OCI-LY7 (cell line): ENCODE measurements at regions not wholly inside any gene's neighbourhood (a gene's known extent, or its start where the extent isn't known, plus 50 kb on each side); places are given as distances from the start of the nearest gene placed in this dataset.

Source experiments
- BruUV-seq: library from RNA; stranded (reverse); fragments of 400-500 nt; replicated peaks from 2 replicates; lab custom pipeline; 2021; lab: Mats Ljungman, UMichigan
- CTCF ChIA-PET: fragments of 300-600 bp; sonication (Branson Sonifier 250); formaldehyde crosslinking; loops from one replicate; lab custom pipeline; 2022; ENCODE audit warnings: antibody characterized with exemption; ENCODE audit not compliant: unreplicated experiment; lab: Charles Lee
- POLR2A ChIA-PET: fragments of 300-600 bp; sonication (Branson Sonifier 250); formaldehyde crosslinking; loops from one replicate; lab custom pipeline; 2022; ENCODE audit warnings: antibody characterized with exemption; lab: Charles Lee
- DNase-seq: peaks from one replicate; pipeline ENCODE4 v3.0.0-alpha.2; 2015; ENCODE audit warnings: low spot score
- H2AFZ ChIP-seq: fragments of 200-600 bp; sonication (generic), shearing (Covaris generic); 2 replicates; pipeline ENCODE4 v1.6.1; 2014; ENCODE audit warnings: mild to moderate bottlenecking, antibody characterized with exemption, low read length, moderate library complexity
- H3K27ac ChIP-seq: fragments of 200-600 bp; sonication (generic); 2 replicates; pipeline ENCODE4 v1.5.1; 2014; ENCODE audit warnings: mixed run types, low read depth, mild to moderate bottlenecking, moderate library complexity, low read length, inconsistent platforms; ENCODE audit not compliant: poor library complexity, severe bottlenecking
- H3K36me3 ChIP-seq: fragments of 200-600 bp; sonication (generic); 2 replicates; pipeline ENCODE4 v1.6.1; 2014; ENCODE audit warnings: mild to moderate bottlenecking, antibody characterized with exemption, low read length, moderate library complexity, mixed read lengths; ENCODE audit not compliant: insufficient read depth
- H3K4me1 ChIP-seq: fragments of 200-600 bp; sonication (generic); 2 replicates; pipeline ENCODE4 v1.5.1; 2014; ENCODE audit warnings: mild to moderate bottlenecking, low read length; ENCODE audit not compliant: insufficient read depth, poor library complexity, severe bottlenecking
- H3K4me2 ChIP-seq: fragments of 200-600 bp; sonication (generic); 2 replicates; pipeline ENCODE4 v1.6.1; 2014; ENCODE audit warnings: mild to moderate bottlenecking, low read length
- H3K4me3 ChIP-seq: fragments of 200-600 bp; sonication (generic); 2 replicates; pipeline ENCODE4 v1.5.1; 2014; ENCODE audit warnings: mild to moderate bottlenecking, low read depth, low read length; ENCODE audit not compliant: poor library complexity, severe bottlenecking
- H3K79me2 ChIP-seq: fragments of 200-600 bp; sonication (generic); 2 replicates; pipeline ENCODE4 v1.6.1; 2016; ENCODE audit warnings: low read depth, mild to moderate bottlenecking, low read length, moderate library complexity, mixed read lengths; ENCODE audit not compliant: insufficient read depth
- H3K9me2 ChIP-seq: fragments of 200-600 bp; sonication (generic); 2 replicates; pipeline ENCODE4 v1.6.1; 2016; ENCODE audit warnings: mild to moderate bottlenecking, low read length, mixed read lengths; ENCODE audit not compliant: insufficient read depth
- H3K9me3 ChIP-seq: fragments of 200-600 bp; sonication (generic); 2 replicates; pipeline ENCODE4 v1.6.1; 2014; ENCODE audit warnings: mild to moderate bottlenecking, mixed run types, low read length, mixed read lengths
- H4K20me1 ChIP-seq: fragments of 200-600 bp; sonication (generic); 2 replicates; pipeline ENCODE4 v1.6.1; 2014; ENCODE audit warnings: mild to moderate bottlenecking, antibody characterized with exemption, low read length, moderate library complexity, mixed read lengths; ENCODE audit not compliant: insufficient read depth
- EZH2phosphoT487 ChIP-seq: fragments of 200-600 bp; sonication (generic); IDR thresholded peaks from 2 replicates; pipeline ENCODE4 v1.6.1; 2018; ENCODE audit warnings: low read depth, borderline replicate concordance, mild to moderate bottlenecking, mixed run types, antibody characterized with exemption, low read length, moderate library complexity, mixed read lengths
- intact Hi-C: fragments of 100-400 bp; cut with micrococcal nuclease; formaldehyde crosslinking; loops from one replicate; pipeline ENCODE4 v1.10.0; 2022; ENCODE audit not compliant: unreplicated experiment
- TF ChIP-seq, protein P1 (sequence below): fragments of 200-600 bp; sonication (generic); conservative IDR thresholded peaks from 2 replicates; pipeline ENCODE4 v1.5.1; 2014; ENCODE audit warnings: mild to moderate bottlenecking, antibody characterized with exemption, low read length, moderate library complexity, mixed read lengths

DNA sequence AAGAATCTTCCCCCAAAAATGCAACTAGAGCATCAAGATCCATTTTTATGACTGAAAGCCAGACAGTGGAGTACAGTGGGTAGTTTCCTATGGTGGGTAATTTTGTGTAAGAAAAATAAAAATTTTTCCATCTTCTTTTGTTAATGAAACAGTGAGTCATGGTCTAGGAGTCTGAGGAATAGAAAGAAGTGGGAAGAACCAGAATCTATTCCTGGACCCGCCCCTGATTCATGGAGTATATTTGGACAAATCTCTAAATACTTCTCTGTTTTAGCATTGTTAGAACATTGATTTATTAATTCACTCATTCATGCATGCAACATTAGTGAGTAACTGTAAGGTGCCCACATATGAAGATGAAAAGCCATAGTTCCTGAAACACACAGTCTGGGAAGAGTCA lies 304.5 kb upstream of the GPR149 start:
- no peaks in the 10 kb centered on the region for H3K79me2 ChIP-seq
- H3K9me2 ChIP-seq, result no peaks in the 10 kb centered on the region
- no peak overlapping the region for H3K27ac ChIP-seq
- no peak overlapping the region for H3K4me2 ChIP-seq
- no peaks in the 10 kb centered on the region for H3K36me3 ChIP-seq
- no peaks in the 10 kb centered on the region for H4K20me1 ChIP-seq
- BruUV-seq, result no TSS peak
- no peak for DNase-seq
- TF ChIP-seq, protein P1, sequence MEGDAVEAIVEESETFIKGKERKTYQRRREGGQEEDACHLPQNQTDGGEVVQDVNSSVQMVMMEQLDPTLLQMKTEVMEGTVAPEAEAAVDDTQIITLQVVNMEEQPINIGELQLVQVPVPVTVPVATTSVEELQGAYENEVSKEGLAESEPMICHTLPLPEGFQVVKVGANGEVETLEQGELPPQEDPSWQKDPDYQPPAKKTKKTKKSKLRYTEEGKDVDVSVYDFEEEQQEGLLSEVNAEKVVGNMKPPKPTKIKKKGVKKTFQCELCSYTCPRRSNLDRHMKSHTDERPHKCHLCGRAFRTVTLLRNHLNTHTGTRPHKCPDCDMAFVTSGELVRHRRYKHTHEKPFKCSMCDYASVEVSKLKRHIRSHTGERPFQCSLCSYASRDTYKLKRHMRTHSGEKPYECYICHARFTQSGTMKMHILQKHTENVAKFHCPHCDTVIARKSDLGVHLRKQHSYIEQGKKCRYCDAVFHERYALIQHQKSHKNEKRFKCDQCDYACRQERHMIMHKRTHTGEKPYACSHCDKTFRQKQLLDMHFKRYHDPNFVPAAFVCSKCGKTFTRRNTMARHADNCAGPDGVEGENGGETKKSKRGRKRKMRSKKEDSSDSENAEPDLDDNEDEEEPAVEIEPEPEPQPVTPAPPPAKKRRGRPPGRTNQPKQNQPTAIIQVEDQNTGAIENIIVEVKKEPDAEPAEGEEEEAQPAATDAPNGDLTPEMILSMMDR, result no peak
- TF ChIP-seq EZH2phosphoT487, result no peak
- H3K4me1 ChIP-seq, result no peaks in the 10 kb centered on the region
- no peak overlapping the region for H3K4me3 ChIP-seq
- intact Hi-C loops, result no loop called here
- POLR2A ChIA-PET, result no interaction called here
- CTCF ChIA-PET, result no interaction called here
- H2AFZ ChIP-seq, result no peak overlapping the region
- H3K9me3 ChIP-seq, result no peaks in the 10 kb centered on the region

DNA sequence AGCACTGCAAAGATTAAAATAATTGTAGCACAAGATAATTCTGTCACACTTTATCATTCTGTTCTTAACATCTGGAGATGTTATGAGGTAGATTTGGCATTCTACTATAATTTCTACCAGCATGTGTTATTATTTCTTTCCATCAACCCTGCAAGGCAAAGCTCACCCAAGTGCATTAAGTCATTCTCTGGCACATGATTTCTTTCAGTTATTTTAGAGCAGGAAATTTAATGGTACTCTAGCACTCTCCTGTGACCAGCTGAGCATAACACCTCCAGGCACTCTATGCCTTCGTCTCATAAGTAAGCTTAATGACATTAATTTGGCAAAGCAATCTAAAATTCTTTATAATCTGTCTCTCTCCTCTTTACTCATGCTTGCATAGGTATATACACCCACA lies 300.2 kb upstream of the GPR149 start:
- CTCF ChIA-PET, result no interaction called here
- no peak for TF ChIP-seq EZH2phosphoT487
- TF ChIP-seq, protein P1, result 0 out of 2 replicates have a peak, but pooled peaks have one; percentile 15
- no peak overlapping the region for H3K4me2 ChIP-seq
- no peak for DNase-seq
- H3K36me3 ChIP-seq, result no peaks in the 10 kb centered on the region
- no peaks in the 10 kb centered on the region for H3K9me3 ChIP-seq
- intact Hi-C loops, result no loop called here
- no peaks in the 10 kb centered on the region for H3K4me1 ChIP-seq
- H4K20me1 ChIP-seq, result no peaks in the 10 kb centered on the region
- no peaks in the 10 kb centered on the region for H3K9me2 ChIP-seq
- H2AFZ ChIP-seq, result no peak overlapping the region
- no peak overlapping the region for H3K27ac ChIP-seq
- POLR2A ChIA-PET, result interaction anchor here (0.7 kb wide), 1 partner anchor 350 kb away, joined by 3 read pairs; no protein-coding TSS in a partner anchor
- BruUV-seq, result no TSS peak
- H3K79me2 ChIP-seq, result no peaks in the 10 kb centered on the region
- no peak overlapping the region for H3K4me3 ChIP-seq

DNA sequence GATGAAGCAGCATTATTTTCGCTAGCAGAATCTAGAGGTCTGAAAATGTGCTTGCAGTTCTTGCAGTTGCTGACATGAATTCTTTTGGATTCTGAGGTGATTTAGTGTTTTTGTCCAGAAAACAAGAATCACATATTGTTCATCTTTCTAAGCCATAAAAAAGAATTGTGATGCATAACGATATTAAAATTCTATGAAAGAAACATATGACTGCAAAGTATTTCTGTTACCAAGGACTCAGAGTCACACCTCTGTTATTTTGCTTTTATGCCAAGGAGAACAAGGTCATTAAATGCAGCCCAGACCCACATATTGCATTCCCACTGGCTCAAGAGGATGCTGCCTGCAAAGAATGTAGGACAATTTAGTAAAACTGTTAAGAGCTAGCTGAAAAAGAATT lies 299.8 kb upstream of the GPR149 start:
- Histone ChIP-seq H3K9me2 (no peaks in the 10 kb centered on the region), H3K27ac (no peak overlapping the region), H2AFZ (no peak overlapping the region), H3K4me3 (no peak overlapping the region), H4K20me1 (no peaks in the 10 kb centered on the region), H3K36me3 (no peaks in the 10 kb centered on the region), H3K79me2 (no peaks in the 10 kb centered on the region), H3K4me1 (no peaks in the 10 kb centered on the region), H3K4me2 (no peak overlapping the region), H3K9me3 (no peaks in the 10 kb centered on the region)
- POLR2A ChIA-PET, result no interaction called here
- CTCF ChIA-PET, result no interaction called here
- TF ChIP-seq EZH2phosphoT487, result no peak
- TF ChIP-seq, protein P1, result no peak
- BruUV-seq, result no TSS peak
- intact Hi-C loops, result no loop called here
- no peak for DNase-seq
